GM18517 (cell line): ENCODE measurements at regions not wholly inside any gene's neighbourhood (a gene's known extent, or its start where the extent isn't known, plus 50 kb on each side); places are given as distances from the start of the nearest gene placed in this dataset.
A peak's percentile ranks its signal among the peaks of the same experiment; 100 is the strongest.

Experiments
- ATAC-seq: cut with Tn5 transposase; IDR thresholded peaks from one replicate; pipeline ENCODE4 v1.9.1; 2021; ENCODE audit warnings: mild to moderate bottlenecking, moderate library complexity; ENCODE audit not compliant: unreplicated experiment

DNA sequence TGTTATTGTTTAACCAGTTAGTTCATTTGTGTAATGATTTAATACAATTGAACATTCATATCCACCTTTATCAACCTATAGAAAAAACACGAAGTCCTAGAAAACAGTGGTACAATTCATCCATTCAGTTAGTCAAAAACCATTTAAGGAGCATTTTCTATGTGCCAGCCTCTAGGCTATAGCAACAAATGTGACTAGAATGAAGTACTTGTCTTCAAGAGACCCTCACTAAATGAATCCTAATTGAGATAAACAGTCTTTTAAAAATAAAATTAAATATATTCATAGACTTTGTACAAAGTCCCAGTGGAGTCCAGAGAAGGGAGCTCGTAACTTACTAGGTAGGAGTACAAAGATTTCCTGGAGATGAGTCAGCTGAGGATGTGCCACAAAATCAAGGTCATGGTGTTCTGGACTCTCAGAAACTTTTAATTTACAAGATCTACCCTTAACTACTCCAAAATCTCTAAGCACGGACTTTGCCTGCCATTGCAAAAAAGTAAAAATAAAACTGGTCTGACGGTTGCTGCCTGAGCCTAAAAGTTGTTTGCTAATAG is 430.7 kb upstream of the DCN start:
- ATAC-seq, result no peak

DNA sequence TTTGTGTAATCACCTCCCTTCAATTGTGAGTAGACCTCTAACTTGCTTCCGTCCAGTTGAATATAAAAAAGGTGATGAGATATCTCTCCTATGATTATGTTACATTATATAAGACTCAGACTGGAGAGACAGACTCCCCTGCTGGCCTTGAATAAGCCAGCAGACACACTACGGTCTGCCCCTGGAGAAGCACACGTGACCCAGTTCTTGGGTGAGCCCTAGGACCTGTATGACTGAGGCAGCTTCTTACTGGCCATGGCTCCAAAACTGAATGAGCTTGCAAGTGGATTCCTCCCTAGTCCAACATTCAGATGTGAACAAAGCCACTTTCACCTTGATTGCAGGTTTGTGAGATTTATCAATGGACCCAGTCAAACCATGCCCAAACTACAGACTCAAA is 427.9 kb upstream of the DCN start:
- ATAC-seq, result no peak

- no peak for ATAC-seq
Measured at GRCh38 chr12:91609283-91609682, 426.7 kb upstream of the DCN start.

- no peak for ATAC-seq
Measured at GRCh38 chr12:91608542-91608941, 425.9 kb upstream of the DCN start.

DNA sequence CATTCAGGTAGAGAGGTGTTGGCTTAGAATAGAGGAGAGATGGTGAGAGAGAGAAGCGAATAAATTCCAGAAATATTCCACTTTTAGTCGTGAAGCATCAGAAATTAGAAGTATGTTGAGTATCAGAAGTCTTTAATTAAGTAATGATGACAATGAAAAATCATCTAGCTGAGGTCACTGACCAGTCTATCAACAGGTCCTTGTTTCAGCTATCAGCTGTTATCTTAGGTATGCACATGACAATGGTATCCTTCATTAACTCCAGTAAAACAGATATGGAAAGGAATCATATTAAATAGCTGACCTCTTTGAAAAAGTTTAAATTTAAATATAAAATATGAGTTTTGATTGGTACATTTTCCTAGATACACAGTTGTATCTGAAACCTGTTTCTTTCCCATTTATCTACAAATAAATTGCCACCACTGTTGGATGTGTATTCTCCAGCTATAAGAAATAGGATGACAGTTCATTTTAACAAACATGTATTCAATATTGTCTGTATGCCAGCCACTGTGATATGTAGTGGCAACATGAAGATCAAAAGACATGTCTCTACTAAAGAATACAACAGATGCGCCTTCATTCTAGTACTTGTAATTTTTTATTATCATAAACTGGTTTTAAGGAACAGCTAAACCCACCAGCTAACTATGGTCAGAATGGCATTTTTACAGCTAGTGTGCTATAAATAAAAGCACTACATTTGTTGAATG is 424.2 kb upstream of the DCN start:
- no peak for ATAC-seq

GRCh38 chr12:91604897-91605296 is 422.3 kb upstream of the DCN start:
- no peak for ATAC-seq

DNA sequence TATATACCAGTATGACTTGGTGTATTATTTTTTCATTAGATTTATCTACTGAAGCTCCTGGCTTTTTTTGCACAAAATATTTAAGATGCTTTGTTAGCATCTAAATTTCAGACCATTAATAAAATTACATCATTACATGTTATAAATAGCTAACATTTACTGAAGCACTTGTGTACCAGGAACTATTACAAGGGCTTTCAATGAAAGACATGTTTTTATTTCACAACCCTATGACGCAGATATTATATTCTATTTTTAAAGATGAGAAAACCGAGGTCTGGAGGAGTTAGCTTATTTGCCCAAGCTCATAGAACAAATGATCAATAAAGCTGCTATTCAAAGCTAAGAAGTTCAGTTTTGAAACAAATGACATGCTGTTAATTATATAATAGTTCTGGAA is 420.4 kb upstream of the DCN start:
- ATAC-seq, result no peak

- no peak for ATAC-seq
Measured at GRCh38 chr12:91601054-91601453, 418.4 kb upstream of the DCN start.

- ATAC-seq, result no peak
Measured at GRCh38 chr12:91594715-91595114, 412.1 kb upstream of the DCN start.

DNA sequence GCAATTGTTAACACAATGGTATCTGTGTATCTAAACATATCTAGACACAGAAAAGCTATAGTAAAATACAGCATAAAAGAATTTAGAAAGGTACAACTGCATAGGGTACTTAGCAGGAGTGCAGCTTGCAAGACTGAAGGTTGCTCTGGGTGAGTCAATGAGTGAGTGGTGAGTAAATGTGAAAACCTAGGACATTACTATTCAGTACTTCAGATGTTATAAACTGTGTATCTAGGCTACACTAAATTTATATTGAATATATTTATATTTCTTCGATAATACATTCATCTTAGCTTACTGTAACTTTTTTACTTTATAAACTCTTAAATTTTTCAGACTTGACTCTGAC is 409.0 kb upstream of the DCN start:
- no peak for ATAC-seq

DNA sequence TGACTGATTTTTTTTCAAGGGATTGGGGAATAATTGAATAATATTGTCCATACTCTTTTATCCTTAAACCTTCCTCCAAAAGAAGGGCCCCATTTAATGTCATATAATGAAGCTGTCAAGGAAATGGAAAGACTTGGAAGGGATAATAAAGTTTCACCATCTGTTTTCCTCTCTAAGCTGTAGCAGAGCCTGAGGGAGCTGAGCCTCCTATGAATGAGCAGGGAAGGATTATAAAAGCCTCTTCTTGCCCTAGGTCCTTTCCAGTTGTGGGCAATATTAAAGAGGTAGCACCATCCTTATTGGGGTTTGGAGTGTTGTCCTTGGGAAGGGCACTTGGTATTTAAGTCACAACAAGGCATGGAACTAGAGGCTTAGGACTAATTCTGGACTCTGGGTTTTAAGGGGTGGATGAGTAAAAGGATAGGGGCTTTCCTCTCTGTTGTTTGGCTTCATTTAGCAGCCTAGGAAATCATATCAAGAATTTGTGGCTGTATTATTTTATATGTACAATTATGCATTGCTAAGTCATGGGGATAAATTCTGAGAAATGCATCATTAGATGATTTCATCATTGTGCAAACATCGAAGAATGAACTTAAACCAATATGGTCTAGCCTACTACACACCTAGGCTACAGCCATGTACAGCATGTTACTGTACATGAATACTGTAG is 408.5 kb upstream of the DCN start:
- ATAC-seq, result no peak

GRCh38 chr12:91588874-91589454 is 406.3 kb upstream of the DCN start:
- ATAC-seq, result no peak

DNA sequence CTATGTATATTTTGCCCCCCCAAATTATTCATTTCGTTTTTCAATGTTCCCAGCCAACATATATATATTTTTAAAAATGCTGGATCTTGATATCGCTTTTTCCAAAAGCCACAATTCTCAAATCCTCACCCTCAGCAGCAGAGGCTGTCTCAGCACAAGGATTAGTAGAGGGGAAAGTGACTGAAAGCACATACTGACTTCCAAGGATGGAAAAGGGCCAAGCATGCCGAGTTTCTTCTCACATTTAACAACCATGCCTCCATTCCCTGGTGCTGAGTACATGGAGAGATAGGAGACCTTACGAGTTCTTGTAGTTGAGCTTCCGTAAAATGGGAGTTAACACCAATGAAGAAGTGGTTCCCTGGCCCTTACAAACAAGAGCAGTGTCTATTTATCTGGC is 403.4 kb upstream of the DCN start:
- ATAC-seq, result no peak

- no peak for ATAC-seq
Measured at GRCh38 chr12:91582811-91583210, 400.2 kb upstream of the DCN start.

DNA sequence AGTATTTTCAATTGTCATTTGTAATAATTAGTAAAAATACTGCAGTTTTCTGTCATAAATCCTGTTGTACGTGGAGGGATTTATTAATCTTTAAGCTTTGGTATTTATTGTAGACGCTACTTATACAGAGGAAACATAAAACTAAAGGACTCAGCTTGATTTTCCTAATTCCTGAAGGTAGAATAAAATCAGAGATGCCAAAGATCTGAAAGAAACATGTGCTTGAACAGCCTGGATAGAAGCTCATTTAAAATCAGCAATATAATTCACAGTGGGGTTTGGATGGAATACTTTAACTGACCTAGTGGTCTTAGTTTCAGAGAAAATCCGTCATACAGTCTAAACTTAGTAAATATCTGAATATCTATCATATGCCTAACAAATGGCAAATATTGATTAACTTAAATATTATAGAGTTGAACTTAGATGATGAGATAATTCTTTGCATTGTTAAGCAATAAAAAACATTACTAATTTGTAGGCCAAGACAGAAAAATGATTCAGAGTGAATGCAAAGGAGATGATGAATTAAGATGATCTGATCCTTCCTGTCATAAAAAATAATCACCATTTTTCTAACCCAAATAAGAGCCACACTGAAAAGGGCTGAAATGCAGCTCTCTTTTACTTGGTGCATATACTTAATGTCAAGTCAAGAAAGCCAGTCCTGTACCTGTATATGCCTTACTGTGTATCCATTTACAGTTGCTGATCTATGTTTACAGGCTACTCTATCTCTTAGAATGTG is 397.1 kb upstream of the DCN start:
- ATAC-seq, result no peak

DNA sequence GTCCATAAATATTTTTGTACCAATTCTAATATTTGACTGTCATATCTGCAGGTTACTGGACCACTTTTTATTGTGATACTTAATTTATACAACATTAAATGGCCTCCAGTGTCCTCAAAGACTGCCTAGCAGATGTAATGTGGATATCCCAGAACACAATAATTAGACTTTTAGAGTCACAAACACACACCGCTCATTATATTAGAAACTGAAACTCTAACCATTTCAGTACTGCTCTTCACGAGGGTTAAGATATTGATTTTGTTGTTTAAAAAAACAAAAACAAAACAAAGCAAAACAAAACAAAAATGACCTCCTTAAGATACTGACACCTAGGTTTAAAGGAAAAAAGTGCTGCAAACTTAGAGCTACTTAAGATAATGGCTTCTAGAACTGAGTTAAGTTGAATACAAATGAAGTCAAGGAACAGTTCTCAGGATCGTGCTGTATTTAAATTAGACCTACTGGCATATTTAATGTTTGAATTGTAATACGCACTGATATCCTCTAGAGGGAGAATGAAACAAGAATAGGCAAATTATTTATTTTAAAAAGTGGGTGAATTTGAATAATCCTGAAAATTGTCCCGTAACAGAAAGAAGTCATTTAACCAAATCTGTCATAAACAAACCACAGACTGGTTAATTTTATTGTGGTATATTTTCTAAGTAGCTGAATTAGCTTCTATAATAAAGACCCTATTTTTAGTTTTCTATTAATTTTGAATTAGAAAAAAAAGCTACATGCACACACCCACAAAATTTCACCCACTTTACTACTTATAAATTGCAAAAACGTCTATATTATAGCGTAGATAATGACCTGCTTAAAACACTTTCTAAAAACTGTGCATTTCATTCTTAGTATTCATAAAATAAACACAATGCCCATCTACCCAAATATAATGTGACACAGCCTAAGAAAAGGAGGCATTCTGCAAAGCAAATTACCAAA is 395.2 kb upstream of the DCN start:
- peak; percentile 55 for ATAC-seq

DNA sequence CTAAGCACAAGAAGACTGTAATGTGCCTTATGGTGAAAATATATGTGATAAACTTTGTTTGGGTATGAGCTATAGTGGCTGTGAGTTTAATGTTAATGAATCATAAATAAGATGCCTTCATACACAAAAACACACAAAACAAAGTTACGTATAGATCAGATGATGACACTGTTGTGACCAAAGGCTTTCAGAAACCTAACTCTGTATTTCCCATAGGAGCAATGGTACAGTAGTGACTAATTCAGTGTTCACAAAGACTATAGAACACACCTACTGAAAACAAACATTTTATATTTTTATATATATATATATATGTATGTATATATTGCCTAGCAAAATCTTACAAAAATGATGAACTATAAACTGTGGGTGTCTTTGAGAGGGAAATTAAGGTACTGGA is 393.8 kb upstream of the DCN start:
- ATAC-seq, result no peak

- ATAC-seq, result no peak
Measured at GRCh38 chr12:91575630-91576029, 393.0 kb upstream of the DCN start.

DNA sequence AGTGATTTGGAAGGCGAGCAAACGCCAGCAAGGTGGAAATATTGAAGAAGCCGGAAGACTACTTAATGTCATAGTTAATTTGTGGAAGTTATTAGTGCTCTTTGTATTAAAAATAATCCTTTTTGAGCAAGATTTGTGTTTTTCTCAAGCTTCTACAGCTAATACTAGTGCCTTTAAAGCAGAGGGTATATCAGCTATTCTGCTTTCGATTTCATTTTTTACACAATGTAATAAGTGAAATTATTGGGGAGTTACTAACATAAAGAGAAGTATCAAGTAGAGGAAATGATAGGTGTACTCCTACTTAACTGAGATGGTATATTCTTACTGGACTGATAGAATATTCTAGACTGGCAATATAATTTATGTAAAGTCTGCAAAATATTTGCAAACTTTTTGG is 392.4 kb upstream of the DCN start:
- ATAC-seq, result no peak

DNA sequence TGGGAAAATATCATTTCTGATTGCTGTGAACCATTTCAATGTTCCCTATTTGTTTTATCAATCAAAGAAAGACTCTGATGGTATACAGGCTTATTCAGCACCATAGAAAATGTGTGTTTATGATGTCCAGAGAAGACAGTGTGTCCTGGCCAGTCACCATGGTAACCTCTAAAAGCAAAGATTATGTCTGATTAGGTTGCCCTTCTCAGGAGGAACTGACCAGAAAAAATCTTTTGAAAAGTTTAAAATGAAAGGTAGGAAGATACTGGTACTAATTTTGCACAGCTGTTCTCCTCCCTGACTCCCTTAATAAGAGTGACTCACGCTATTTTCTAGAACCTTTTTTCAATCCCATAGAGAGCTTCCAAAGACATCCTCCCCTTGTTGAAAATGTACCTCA is 391.8 kb upstream of the DCN start:
- ATAC-seq, result no peak
